Rectal smooth muscle tissue (tissue), 1 donor: ENCODE measurements at regions not wholly inside any gene's neighbourhood (a gene's known extent, or its start where the extent isn't known, plus 50 kb on each side); places are given as distances from the start of the nearest gene placed in this dataset.

ENCODE experiments used
- H3K27ac ChIP-seq: one replicate; pipeline ENCODE4 v1.7.0; 2013; ENCODE audit warnings: low read depth, low read length, inconsistent platforms
- H3K27me3 ChIP-seq: one replicate; pipeline ENCODE4 v1.7.0; 2013; ENCODE audit warnings: low read length; ENCODE audit not compliant: control insufficient read depth, insufficient read depth
- H3K36me3 ChIP-seq: one replicate; pipeline ENCODE4 v1.7.0; 2013; ENCODE audit warnings: low read length; ENCODE audit not compliant: control insufficient read depth, insufficient read depth
- H3K4me1 ChIP-seq: one replicate; pipeline ENCODE4 v1.7.0; 2013; ENCODE audit warnings: low read length; ENCODE audit not compliant: control insufficient read depth, insufficient read depth
- H3K4me3 ChIP-seq: one replicate; pipeline ENCODE4 v1.7.0; 2013; ENCODE audit warnings: low read length
- H3K9ac ChIP-seq: one replicate; pipeline ENCODE4 v1.7.0; 2013; ENCODE audit warnings: low read length

DNA sequence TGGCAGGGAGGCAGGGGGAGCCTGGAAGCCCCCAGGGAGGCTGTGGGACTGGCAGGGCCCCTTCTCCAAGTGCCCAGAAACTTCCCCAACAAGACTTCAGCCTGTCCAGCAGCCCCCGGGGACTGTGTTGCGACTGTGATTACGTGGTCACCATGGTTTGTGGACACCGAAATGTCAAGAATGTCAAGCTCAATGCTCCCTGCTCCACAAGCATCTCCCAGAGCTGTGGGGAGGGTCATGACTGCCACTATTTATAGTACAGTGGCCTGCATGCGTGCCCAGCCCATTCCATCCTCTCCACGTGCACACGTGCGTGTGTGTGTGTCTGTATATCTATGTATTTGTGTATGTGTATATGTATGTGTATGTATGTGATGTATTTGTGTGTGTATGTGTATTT lies 93.8 kb upstream of the MBOAT2 start:
- no peak overlapping the region for H3K27ac ChIP-seq

DNA sequence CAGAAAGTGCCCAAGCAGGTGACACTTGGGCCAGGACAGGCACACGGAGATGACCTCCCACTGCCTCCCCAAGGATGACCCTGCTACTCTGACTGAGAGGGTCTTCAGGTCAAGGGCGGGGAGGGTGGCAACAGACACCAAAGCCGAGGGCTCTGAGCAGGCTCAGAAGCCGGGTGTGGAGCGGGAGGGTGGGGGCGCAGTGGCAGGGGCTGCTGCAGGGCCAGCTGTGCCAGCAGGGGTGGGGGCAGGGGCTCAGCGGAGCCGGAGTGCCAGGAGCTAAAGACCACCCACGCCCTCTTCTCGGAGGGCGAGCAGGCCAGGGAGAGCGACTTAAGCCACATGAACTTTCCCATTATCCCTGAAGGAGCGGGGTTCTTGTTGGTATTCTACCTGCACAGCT lies 93.3 kb upstream of the MBOAT2 start:
- no peak overlapping the region for H3K27ac ChIP-seq

More for the DNA sequence above, 93.8 kb upstream of the MBOAT2 start:
- H3K4me3 ChIP-seq: no peak overlapping the region
- H3K9ac ChIP-seq: no peak overlapping the region
- no peaks in the 10 kb centered on the region for H3K27me3 ChIP-seq
- H3K4me1 ChIP-seq: no peaks in the 10 kb centered on the region
- no peaks in the 10 kb centered on the region for H3K36me3 ChIP-seq

DNA sequence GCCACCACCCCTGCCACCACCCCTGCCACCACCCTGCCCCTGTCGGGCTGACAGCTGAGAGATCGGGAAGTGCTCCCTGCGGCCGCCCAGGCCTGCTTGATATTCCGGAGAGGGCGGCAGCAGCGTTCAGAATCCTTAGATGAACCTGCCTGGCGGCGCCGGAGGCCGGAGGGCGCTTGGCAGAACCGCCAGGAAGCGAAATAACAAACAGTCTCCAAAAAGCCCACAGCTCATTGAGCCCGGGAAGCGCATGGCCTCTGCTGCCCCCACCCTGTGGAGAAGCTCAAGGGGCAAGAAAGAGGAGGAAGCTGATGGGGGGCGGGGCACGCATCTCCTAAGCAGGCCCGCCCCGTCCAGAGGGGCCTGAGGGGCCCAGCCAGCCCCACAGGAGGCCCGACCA lies 92.2 kb upstream of the MBOAT2 start:
- H3K4me1 ChIP-seq: no peaks in the 10 kb centered on the region
- H3K27me3 ChIP-seq: no peaks in the 10 kb centered on the region
- no peak overlapping the region for H3K9ac ChIP-seq
- H3K4me3 ChIP-seq: peak overlapping the region; percentile 34
- H3K27ac ChIP-seq: no peak overlapping the region
- no peaks in the 10 kb centered on the region for H3K36me3 ChIP-seq

More for the DNA sequence above, 93.3 kb upstream of the MBOAT2 start:
- Histone ChIP-seq H3K9ac (no peak overlapping the region), H3K27me3 (no peaks in the 10 kb centered on the region), H3K4me3 (no peak overlapping the region), H3K36me3 (no peaks in the 10 kb centered on the region), H3K4me1 (no peaks in the 10 kb centered on the region)

DNA sequence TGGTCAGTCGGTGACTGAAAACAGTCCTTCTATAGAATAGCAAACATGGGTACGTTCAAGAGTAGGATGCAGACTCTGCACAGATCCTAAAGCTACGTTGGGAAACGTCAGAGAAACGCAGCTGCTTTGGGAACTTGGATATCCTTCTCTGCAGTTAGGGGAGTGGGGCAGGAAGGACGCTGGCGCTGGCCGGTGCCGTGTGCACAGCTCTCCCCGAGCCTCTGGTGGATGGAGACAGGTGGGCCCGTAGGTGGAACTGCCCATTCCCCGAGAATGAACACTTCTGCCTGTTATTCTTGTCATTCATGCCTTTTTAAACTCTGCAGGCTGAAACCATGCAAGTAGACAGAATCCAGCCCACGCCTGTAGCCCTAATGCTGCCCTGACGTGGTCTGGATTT lies 91.7 kb upstream of the MBOAT2 start:
- no peaks in the 10 kb centered on the region for H3K4me1 ChIP-seq
- H3K36me3 ChIP-seq: no peaks in the 10 kb centered on the region
- no peaks in the 10 kb centered on the region for H3K27me3 ChIP-seq
- no peak overlapping the region for H3K9ac ChIP-seq
- H3K4me3 ChIP-seq: no peak overlapping the region
- no peak overlapping the region for H3K27ac ChIP-seq

DNA sequence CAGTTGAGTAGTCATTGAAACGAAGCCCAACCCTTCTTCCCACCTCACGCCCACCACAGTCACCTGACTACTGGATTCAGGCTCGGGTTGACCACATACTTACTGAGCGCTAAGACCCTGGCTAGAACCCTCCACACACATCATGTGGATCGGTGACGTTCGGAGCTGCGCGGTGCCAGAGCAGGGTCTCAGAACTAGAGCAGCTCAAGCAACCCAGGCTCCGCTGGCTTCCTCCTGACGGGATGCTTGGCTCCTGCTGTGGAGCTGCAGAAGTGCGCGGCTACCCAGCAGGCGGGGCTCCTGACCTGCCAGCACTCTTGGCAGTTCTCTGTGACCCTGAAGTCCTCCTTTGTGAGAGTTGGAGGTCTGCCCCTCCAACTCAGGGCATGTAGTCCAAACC lies 90.6 kb upstream of the MBOAT2 start:
- no peak overlapping the region for H3K4me3 ChIP-seq
- H3K27me3 ChIP-seq: no peaks in the 10 kb centered on the region
- no peaks in the 10 kb centered on the region for H3K4me1 ChIP-seq
- no peaks in the 10 kb centered on the region for H3K36me3 ChIP-seq
- no peak overlapping the region for H3K9ac ChIP-seq
- H3K27ac ChIP-seq: no peak overlapping the region

DNA sequence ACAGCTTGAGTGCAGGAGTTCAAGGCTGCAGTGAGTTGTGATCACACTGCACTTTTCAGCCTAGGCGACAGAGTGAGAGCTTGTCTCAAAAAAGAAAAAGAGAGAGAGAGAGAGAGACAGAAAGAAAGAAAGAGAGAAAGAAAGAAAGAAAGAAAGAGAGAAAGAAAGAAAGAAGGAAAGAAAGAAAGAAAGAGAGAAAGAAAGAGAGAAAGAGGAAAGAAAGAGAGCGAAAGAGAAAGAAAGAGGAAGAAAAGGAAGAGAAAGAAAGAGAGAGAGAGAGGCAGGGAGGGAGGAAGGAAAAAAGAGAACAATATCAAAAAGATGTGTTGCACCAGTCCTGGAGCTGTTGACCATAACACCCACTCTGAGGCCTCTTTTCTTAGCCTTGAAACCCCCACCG lies 89.8 kb upstream of the MBOAT2 start:
- Histone ChIP-seq H3K27me3 (no peaks in the 10 kb centered on the region), H3K9ac (no peak overlapping the region), H3K36me3 (no peaks in the 10 kb centered on the region), H3K27ac (no peak overlapping the region), H3K4me1 (no peaks in the 10 kb centered on the region), H3K4me3 (no peak overlapping the region)

DNA sequence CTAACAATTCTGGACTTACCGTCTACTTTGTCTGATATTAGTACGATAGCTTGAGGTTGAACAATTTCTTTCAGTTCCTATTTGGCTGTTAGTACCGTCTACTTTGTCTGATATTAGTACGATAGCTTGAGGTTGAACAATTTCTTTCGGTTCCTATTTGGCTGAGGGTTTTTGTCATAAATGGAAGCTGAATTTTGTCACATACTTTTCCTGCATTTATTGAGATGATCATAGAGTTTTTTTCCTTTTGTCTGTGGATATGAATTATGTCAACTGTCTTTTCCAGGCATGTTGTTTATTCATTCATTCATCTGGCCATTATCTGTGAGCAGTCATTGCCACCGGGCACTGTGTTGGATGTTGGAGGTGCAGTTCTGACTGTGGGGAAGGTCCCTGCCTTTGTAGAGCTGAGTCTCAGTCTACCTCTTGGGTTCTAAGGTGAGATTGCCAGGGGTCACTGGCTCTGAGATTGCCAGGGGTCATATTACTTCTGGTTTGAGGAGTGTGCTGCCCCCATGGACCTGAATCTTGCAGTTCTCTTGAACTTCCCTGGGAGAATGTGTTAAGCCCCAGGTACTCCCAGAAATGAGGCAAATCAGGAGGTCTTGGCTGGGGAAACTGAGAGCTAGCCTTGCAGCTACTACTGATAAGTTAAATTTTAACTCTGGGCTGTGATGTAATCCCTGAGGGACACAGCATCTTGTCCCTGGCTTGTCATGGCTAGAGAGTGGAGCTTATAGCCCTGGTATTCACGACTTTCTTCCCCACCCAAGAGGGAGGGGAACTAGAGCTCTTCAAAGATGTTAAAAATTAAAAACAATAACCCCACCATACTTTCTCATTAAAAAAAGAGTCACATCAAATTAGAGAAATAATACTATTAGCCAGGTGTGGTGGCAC lies 89.1 kb upstream of the MBOAT2 start:
- Histone ChIP-seq H3K27ac (no peak overlapping the region), H3K4me3 (no peak overlapping the region), H3K27me3 (no peaks in the 10 kb centered on the region), H3K36me3 (no peaks in the 10 kb centered on the region), H3K4me1 (no peaks in the 10 kb centered on the region), H3K9ac (no peak overlapping the region)

DNA sequence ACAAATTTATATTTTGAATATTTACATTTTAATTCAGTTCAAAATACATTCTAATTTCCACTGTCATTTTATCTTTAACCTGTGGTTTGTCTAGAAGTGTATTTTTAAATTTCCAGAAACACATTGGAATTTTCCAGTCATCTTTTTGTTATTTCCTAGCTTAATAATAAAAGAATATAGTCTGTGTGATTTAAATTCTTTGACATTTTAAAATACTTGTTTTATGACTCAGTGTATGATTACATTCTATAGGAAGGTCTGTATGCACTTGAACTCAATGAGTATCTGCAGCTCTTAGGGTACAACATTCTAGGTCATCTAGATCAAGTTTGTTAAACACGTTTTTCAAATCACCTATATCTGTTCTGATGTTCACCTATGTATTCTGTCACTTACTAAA lies 88.3 kb upstream of the MBOAT2 start:
- Histone ChIP-seq H3K9ac (no peak overlapping the region), H3K27ac (no peak overlapping the region), H3K27me3 (no peaks in the 10 kb centered on the region), H3K4me3 (no peak overlapping the region), H3K36me3 (no peaks in the 10 kb centered on the region), H3K4me1 (no peaks in the 10 kb centered on the region)

DNA sequence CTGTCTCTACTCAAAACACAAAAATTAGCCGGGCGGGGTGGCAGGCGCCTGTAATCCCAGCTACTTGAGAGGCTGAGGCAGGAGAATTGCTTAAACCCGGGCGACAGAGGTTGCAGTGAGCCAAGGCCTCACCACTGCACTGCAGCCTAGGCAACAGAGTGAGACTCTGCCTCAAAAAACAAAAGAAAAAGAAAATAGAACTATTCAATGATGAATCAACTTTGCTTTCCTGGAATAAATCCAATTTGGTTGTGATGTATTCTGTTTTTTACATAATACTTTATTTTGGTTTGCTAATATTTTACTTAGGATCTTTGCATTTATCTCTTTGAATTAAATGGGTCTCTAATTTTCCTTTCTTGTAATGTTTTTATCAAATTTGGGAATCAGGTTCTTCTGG lies 86.3 kb upstream of the MBOAT2 start:
- H3K4me1 ChIP-seq: no peaks in the 10 kb centered on the region
- H3K4me3 ChIP-seq: no peak overlapping the region
- no peak overlapping the region for H3K27ac ChIP-seq
- H3K9ac ChIP-seq: no peak overlapping the region
- no peaks in the 10 kb centered on the region for H3K36me3 ChIP-seq
- no peaks in the 10 kb centered on the region for H3K27me3 ChIP-seq

DNA sequence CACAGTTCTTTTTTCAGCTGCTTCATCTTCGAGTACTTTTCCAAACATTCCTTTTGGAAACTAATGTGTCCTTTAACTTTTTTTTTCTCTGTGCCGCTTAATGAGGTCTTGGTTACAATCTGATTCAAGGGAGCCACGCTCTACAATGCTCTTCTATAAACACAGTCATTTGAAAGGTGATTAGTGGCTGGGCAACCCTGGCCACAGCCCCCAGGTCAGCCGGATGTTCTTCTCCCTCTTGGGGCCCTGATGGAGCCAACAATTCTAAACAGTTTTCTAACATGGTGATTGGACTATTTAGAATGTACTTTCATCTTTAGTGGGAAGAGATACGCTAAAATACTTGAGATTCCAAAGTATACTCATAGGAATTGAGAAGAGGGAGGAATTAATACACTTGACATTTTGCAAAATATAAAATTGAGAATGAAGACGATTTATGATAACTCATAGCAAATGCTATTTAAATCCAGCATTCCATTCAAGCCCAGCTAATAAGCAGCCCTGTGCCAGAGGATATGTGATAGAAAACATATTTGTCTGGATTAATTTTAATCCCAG lies 83.7 kb upstream of the MBOAT2 start:
- Histone ChIP-seq H3K4me1 (no peaks in the 10 kb centered on the region), H3K27me3 (peaks cover 2% of the 10 kb centered on the region), H3K4me3 (no peak overlapping the region), H3K27ac (no peak overlapping the region), H3K36me3 (no peaks in the 10 kb centered on the region), H3K9ac (no peak overlapping the region)

DNA sequence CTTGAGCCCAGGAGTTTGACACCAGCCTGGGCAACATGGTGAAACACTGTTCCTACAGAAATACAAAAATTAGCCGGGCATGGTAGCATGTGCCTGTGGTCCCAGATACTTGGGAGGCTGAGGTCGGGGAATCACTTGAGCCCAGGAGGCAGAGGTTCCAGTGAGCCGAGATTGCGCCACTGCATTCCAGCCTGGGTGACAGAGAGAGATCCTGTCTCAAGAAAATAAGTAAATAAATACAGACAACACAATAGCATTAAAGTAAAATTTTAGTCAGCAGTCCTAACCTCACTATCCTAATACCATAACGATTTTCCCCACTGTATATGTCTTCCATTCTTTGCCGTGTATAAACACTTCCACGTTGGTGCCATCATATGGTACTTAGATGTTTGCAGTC lies 83.0 kb upstream of the MBOAT2 start:
- H3K36me3 ChIP-seq: no peaks in the 10 kb centered on the region
- H3K4me1 ChIP-seq: no peaks in the 10 kb centered on the region
- H3K27me3 ChIP-seq: peaks cover 2% of the 10 kb centered on the region
- H3K27ac ChIP-seq: no peak overlapping the region
- H3K9ac ChIP-seq: no peak overlapping the region
- H3K4me3 ChIP-seq: no peak overlapping the region

DNA sequence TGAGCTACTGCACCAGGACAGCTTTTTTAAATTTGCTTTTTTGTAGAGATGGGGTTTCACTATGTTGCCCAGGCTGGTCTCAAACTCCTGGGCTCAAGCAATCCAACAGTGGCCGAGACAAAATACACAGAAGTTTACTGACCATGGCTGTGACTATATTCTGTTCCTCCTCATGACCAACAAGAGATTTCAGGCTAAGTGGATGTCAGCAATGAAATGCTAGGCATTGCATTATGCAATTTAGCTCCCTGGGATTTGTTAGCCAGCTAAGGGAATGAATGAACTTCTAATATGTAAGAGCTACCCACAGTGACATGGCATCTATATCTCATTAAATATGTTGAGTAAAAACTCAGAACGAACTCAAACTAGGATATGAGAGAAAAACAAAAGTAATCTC lies 81.9 kb upstream of the MBOAT2 start:
- Histone ChIP-seq H3K9ac (no peak overlapping the region), H3K27me3 (peaks cover 2% of the 10 kb centered on the region), H3K27ac (no peak overlapping the region), H3K4me3 (no peak overlapping the region), H3K36me3 (no peaks in the 10 kb centered on the region), H3K4me1 (no peaks in the 10 kb centered on the region)

DNA sequence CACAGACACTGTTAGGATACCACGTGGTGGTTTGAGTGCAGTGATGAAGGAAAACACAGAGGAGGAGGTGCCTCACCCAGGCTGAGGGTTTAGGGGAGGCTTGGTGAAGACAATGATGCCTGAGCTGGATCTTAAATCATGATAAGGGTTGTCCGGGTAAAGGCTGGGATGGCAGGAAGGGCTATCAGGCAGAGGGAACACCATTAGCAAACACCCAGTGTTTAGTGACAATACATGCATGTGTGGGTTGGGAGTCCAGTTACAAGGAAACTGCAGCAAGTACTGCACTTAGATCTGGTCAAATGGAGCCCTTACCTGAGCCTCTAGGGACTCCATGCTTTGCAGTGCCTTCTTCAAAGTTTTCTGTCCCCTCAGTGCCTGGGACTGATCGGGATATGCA lies 79.8 kb upstream of the MBOAT2 start:
- Histone ChIP-seq H3K27ac (no peak overlapping the region), H3K9ac (no peak overlapping the region), H3K4me3 (no peak overlapping the region), H3K36me3 (no peaks in the 10 kb centered on the region), H3K27me3 (peaks cover 2% of the 10 kb centered on the region), H3K4me1 (no peaks in the 10 kb centered on the region)
